Neural progenitor cell (in vitro differentiated cells): ENCODE measurements at regions not wholly inside any gene's neighbourhood (a gene's known extent, or its start where the extent isn't known, plus 50 kb on each side); places are given as distances from the start of the nearest gene placed in this dataset.
"Not testable (repeated sequence)": the region's sequence is repeated elsewhere in the genome, so short reads cannot be mapped to it uniquely, and the experiment has no call there.

Experiments
- DNase-seq: peaks from one replicate; pipeline ENCODE4 v3.0.0-alpha.2; 2016; ENCODE audit warnings: low spot score
- H2AFZ ChIP-seq: fragments of 200-600 bp; sonication (generic); replicated peaks from 2 replicates; pipeline ENCODE4 v1.6.1; 2016; ENCODE audit warnings: antibody characterized with exemption
- H3F3A ChIP-seq: fragments of 200-600 bp; sonication (generic); 2 replicates; pipeline ENCODE4 v1.6.1; 2016; ENCODE audit warnings: antibody characterized with exemption, low read depth
- H3K27ac ChIP-seq: fragments of 200-600 bp; sonication (generic); 2 replicates; pipeline ENCODE4 v1.5.1; 2016; ENCODE audit warnings: mild to moderate bottlenecking
- H3K27me3 ChIP-seq: fragments of 200-600 bp; sonication (generic); 2 replicates; pipeline ENCODE4 v1.6.1; 2016; ENCODE audit warnings: mild to moderate bottlenecking, moderate library complexity
- H3K36me3 ChIP-seq: fragments of 200-600 bp; sonication (generic); 2 replicates; pipeline ENCODE4 v1.5.1; 2016
- H3K4me1 ChIP-seq: fragments of 200-600 bp; sonication (generic); 2 replicates; pipeline ENCODE4 v1.6.1; 2016; ENCODE audit warnings: mixed run types
- H3K4me2 ChIP-seq: fragments of 200-600 bp; sonication (generic); 2 replicates; pipeline ENCODE4 v1.6.1; 2016
- H3K4me3 ChIP-seq: fragments of 200-600 bp; sonication (generic); 2 replicates; pipeline ENCODE4 v1.5.1; 2016
- H3K79me2 ChIP-seq: fragments of 200-600 bp; sonication (generic); 2 replicates; pipeline ENCODE4 v1.6.1; 2016; ENCODE audit warnings: low read depth
- H3K9ac ChIP-seq: fragments of 200-600 bp; sonication (generic); 2 replicates; pipeline ENCODE4 v1.6.1; 2016
- H3K9me3 ChIP-seq: fragments of 200-600 bp; sonication (generic); 2 replicates; pipeline ENCODE4 v1.5.1; 2016; ENCODE audit warnings: low read depth
- H4K20me1 ChIP-seq: fragments of 200-600 bp; sonication (generic); 2 replicates; pipeline ENCODE4 v1.6.1; 2016; ENCODE audit warnings: low read depth
- H3K27ac Mint-ChIP-seq: 3 replicates; pipeline ENCODE4 v1.8.0; 2021; ENCODE audit warnings: mixed read lengths
- H3K27me3 Mint-ChIP-seq: 2 replicates; pipeline ENCODE4 v1.8.0; 2022; ENCODE audit warnings: low read depth, mild to moderate bottlenecking, inconsistent platforms, moderate library complexity, mixed read lengths; ENCODE audit not compliant: insufficient read depth
- H3K36me3 Mint-ChIP-seq: 3 replicates; pipeline ENCODE4 v1.8.0; 2021; ENCODE audit warnings: mixed read lengths
- H3K4me1 Mint-ChIP-seq: 3 replicates; pipeline ENCODE4 v1.8.0; 2021; ENCODE audit warnings: mixed read lengths
- H3K4me3 Mint-ChIP-seq: 3 replicates; pipeline ENCODE4 v1.8.0; 2021; ENCODE audit warnings: mild to moderate bottlenecking, moderate library complexity, mixed read lengths
- H3K9me3 Mint-ChIP-seq: 3 replicates; pipeline ENCODE4 v1.8.0; 2020; ENCODE audit warnings: mixed read lengths
- CTCF ChIP-seq: fragments of 200-600 bp; sonication (generic); IDR thresholded peaks from 2 replicates; pipeline ENCODE4 v1.5.1; 2017; ENCODE audit warnings: antibody characterized with exemption, mild to moderate bottlenecking
- EZH2 ChIP-seq: fragments of 200-600 bp; sonication (generic); IDR thresholded peaks from 2 replicates; pipeline ENCODE4 v1.6.1; 2017; ENCODE audit warnings: antibody characterized with exemption, mild to moderate bottlenecking, moderate library complexity
- EZH2phosphoT487 ChIP-seq: fragments of 200-600 bp; sonication (generic); IDR thresholded peaks from 2 replicates; pipeline ENCODE4 v1.6.1; 2017; ENCODE audit warnings: antibody characterized with exemption

DNA sequence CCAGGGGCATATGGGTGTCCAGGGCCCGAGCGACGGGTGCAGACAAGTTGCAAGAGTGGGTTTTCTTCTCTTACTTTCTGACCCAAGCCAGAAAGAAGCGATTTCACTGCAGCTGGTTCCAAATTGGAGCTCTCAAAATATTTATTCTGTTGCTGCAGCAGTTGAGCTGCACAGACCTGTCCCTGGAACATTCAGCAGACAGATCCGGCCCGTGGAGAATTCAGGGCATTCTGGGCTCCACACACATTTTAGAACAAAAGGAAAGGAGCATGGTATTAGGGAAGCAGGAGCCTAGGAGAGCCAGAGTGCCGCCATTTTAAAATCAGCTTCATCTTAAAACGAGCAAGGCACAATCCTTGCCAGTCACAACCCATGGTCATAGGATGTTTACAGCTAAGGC lies 135.3 kb upstream of the TPM1 start:
- Histone ChIP-seq H3K36me3 (no peaks in the 10 kb centered on the region), H3K4me2 (no peak overlapping the region), H2AFZ (no peak overlapping the region), H3K27ac (no peak overlapping the region), H3F3A (peaks cover 3% of the 10 kb centered on the region), H3K4me1 (peaks cover 24% of the 10 kb centered on the region), H3K4me3 (no peak overlapping the region), H3K9ac (no peak overlapping the region), H3K9me3 (no peaks in the 10 kb centered on the region), H3K79me2 (no peaks in the 10 kb centered on the region), H3K27me3 (no peaks in the 10 kb centered on the region), H4K20me1 (no peaks in the 10 kb centered on the region)
- Mint-ChIP-seq H3K9me3 (peaks cover 5% of the 10 kb centered on the region), H3K4me3 (no peak overlapping the region), H3K36me3 (no peaks in the 10 kb centered on the region), H3K27ac (no peak overlapping the region), H3K27me3 (peaks cover 2% of the 10 kb centered on the region), H3K4me1 (peaks cover 38% of the 10 kb centered on the region)
- no peak for TF ChIP-seq EZH2
- no peak for DNase-seq

DNA sequence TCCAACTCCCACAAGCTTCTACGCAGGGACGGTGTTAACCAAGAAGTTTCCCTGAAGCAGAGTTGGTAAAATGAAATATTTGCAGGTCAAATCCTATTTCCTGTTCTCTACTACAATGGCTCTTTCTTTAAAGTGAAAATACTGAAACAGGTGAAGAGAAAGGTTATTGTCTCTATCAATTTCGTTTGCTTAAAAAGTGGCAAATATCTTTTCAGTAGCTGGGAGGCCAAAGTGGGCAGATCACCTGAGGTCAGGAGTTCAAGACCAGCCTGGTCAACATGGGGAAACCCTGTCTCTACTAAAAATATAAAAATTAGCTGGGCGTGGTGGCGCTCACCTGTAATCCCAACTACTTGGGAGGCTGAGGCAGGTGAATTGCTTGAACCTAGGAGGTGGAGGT lies 134.2 kb upstream of the TPM1 start:
- H3K27ac Mint-ChIP-seq, H3F3A ChIP-seq, H3K27me3 ChIP-seq, H3K4me2 ChIP-seq, H3K9ac ChIP-seq, H4K20me1 ChIP-seq, H3K27me3 Mint-ChIP-seq, H3K9me3 Mint-ChIP-seq, H3K36me3 ChIP-seq, H3K27ac ChIP-seq, H3K9me3 ChIP-seq, H3K79me2 ChIP-seq, H3K4me3 Mint-ChIP-seq, DNase-seq, H3K4me3 ChIP-seq, H2AFZ ChIP-seq, H3K36me3 Mint-ChIP-seq: not testable (repeated sequence)
- H3K4me1 Mint-ChIP-seq: peaks cover 39% of the 10 kb centered on the region
- H3K4me1 ChIP-seq: peaks cover 14% of the 10 kb centered on the region

DNA sequence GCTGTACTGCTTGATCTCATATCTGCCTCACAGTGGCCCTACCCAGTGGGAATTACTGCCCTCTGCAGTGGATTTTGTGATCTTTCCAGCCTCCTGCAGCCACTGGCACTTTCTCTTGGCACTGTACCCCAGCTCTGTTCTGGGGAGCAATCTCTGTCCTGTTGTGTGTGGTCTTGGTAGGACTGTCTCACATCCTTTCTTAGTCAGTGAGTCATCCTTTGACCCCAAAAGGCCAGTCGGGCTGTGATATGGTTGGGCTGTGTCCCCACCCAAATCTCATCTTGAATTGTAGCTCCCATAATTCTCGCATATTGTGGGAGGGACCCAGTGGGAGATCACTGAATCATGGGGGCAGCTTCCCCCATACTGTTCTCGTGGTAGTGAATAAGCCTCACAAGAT lies 133.3 kb upstream of the TPM1 start:
- Histone ChIP-seq H3K36me3 (no peaks in the 10 kb centered on the region), H3K27me3 (peaks cover 9% of the 10 kb centered on the region), H4K20me1 (no peaks in the 10 kb centered on the region), H3K4me3 (no peak overlapping the region), H3F3A (peaks cover 3% of the 10 kb centered on the region), H3K9me3 (no peaks in the 10 kb centered on the region), H3K4me1 (peaks cover 4% of the 10 kb centered on the region), H3K9ac (no peak overlapping the region), H3K27ac (no peak overlapping the region), H3K79me2 (no peaks in the 10 kb centered on the region), H3K4me2 (no peak overlapping the region), H2AFZ (no peak overlapping the region)
- H3K36me3 Mint-ChIP-seq: no peaks in the 10 kb centered on the region
- no peak for TF ChIP-seq EZH2
- TF ChIP-seq CTCF: no peak
- TF ChIP-seq EZH2phosphoT487: no peak
- H3K27me3 Mint-ChIP-seq: no peaks in the 10 kb centered on the region
- no peak for DNase-seq
- peaks cover 31% of the 10 kb centered on the region for H3K4me1 Mint-ChIP-seq
- peaks cover 5% of the 10 kb centered on the region for H3K9me3 Mint-ChIP-seq
- no peak overlapping the region for H3K4me3 Mint-ChIP-seq
- no peak overlapping the region for H3K27ac Mint-ChIP-seq

GRCh38 chr15:62912282-62912681 lies 130.3 kb upstream of the TPM1 start:
- no peaks in the 10 kb centered on the region for H4K20me1 ChIP-seq
- peaks cover 9% of the 10 kb centered on the region for H3K27me3 ChIP-seq
- DNase-seq: no peak
- H2AFZ ChIP-seq: no peak overlapping the region
- H3K27ac Mint-ChIP-seq: peak overlapping the region; percentile 74
- no peaks in the 10 kb centered on the region for H3K36me3 Mint-ChIP-seq
- H3K4me2 ChIP-seq: no peak overlapping the region
- peaks cover 20% of the 10 kb centered on the region for H3K4me1 ChIP-seq
- H3K36me3 ChIP-seq: no peaks in the 10 kb centered on the region
- H3K4me3 ChIP-seq: no peak overlapping the region
- TF ChIP-seq EZH2phosphoT487 (no peak), EZH2 (no peak), CTCF (no peak)
- peaks cover 3% of the 10 kb centered on the region for H3F3A ChIP-seq
- peaks cover 23% of the 10 kb centered on the region for H3K4me1 Mint-ChIP-seq
- no peaks in the 10 kb centered on the region for H3K27me3 Mint-ChIP-seq
- no peaks in the 10 kb centered on the region for H3K9me3 ChIP-seq
- peaks cover 10% of the 10 kb centered on the region for H3K9me3 Mint-ChIP-seq
- no peak overlapping the region for H3K27ac ChIP-seq
- no peak overlapping the region for H3K4me3 Mint-ChIP-seq
- no peak overlapping the region for H3K9ac ChIP-seq
- H3K79me2 ChIP-seq: no peaks in the 10 kb centered on the region
